Upper lobe of right lung (tissue), 1 donor: ENCODE measurements at regions not wholly inside any gene's neighbourhood (a gene's known extent, or its start where the extent isn't known, plus 50 kb on each side); places are given as distances from the start of the nearest gene placed in this dataset.
A peak's percentile ranks its signal among the peaks of the same experiment; 100 is the strongest.

Experiments used
- ATAC-seq: fragments of 200-7000 bp; cut with Tn5 transposase; one replicate; pipeline ENCODE4 v1.9.1; 2020; ENCODE audit warnings: mild to moderate bottlenecking, moderate library complexity
- DNase-seq: peaks from one replicate; pipeline ENCODE4 v3.0.0-alpha.2; 2020
- H3K27ac ChIP-seq: fragments of 200-600 bp; one replicate; pipeline ENCODE4 v1.8.0; 2022
- H3K27me3 ChIP-seq: fragments of 200-600 bp; one replicate; pipeline ENCODE4 v1.8.0; 2022; ENCODE audit warnings: mild to moderate bottlenecking
- H3K36me3 ChIP-seq: fragments of 200-600 bp; one replicate; pipeline ENCODE4 v1.8.0; 2022
- H3K4me1 ChIP-seq: fragments of 200-600 bp; one replicate; pipeline ENCODE4 v1.8.0; 2022
- H3K4me3 ChIP-seq: fragments of 200-600 bp; one replicate; pipeline ENCODE4 v1.8.0; 2022; ENCODE audit warnings: mild to moderate bottlenecking
- H3K9me3 ChIP-seq: fragments of 200-600 bp; one replicate; pipeline ENCODE4 v1.8.0; 2022
- intact Hi-C: fragments of 100-400 bp; cut with DNase I; formaldehyde crosslinking; loops from one replicate; pipeline ENCODE4 v1.11.0; 2022
- TF ChIP-seq, protein P1 (sequence below): fragments of 200-600 bp; IDR thresholded peaks from one replicate; pipeline ENCODE4 v1.8.0; 2022; ENCODE audit warnings: antibody characterized with exemption
- donor health status: DM: no; HTN: yes; CAD: no; lungs with severe emphysema.

DNA sequence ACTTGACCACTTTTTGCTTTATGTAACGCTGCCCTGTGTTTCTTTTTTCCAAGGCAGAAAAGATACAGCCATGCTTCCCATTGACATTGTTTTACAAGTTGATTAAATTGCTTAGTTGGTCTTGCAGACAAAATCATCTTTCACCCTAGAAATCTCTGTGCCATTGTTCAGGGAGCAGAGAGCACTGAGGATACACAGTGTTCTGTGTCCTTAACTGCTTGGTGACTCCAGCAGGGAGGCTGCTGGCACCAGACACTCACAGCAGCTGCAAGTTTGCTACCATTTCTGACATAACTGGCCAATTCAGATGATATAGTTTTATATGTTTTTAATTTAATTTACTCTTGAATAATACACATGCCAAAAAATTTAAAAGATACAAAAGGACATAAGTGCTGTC is 118.7 kb downstream of the RGS2 start:
- intact Hi-C loops = no loop called here
- no peak for ATAC-seq
- Histone ChIP-seq H3K36me3 (no peaks in the 10 kb centered on the region), H3K4me1 (no peaks in the 10 kb centered on the region), H3K27me3 (no peaks in the 10 kb centered on the region), H3K9me3 (no peaks in the 10 kb centered on the region), H3K4me3 (no peak overlapping the region), H3K27ac (no peak overlapping the region)
- TF ChIP-seq, protein P1, sequence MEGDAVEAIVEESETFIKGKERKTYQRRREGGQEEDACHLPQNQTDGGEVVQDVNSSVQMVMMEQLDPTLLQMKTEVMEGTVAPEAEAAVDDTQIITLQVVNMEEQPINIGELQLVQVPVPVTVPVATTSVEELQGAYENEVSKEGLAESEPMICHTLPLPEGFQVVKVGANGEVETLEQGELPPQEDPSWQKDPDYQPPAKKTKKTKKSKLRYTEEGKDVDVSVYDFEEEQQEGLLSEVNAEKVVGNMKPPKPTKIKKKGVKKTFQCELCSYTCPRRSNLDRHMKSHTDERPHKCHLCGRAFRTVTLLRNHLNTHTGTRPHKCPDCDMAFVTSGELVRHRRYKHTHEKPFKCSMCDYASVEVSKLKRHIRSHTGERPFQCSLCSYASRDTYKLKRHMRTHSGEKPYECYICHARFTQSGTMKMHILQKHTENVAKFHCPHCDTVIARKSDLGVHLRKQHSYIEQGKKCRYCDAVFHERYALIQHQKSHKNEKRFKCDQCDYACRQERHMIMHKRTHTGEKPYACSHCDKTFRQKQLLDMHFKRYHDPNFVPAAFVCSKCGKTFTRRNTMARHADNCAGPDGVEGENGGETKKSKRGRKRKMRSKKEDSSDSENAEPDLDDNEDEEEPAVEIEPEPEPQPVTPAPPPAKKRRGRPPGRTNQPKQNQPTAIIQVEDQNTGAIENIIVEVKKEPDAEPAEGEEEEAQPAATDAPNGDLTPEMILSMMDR = no peak
- DNase-seq = no peak

DNA sequence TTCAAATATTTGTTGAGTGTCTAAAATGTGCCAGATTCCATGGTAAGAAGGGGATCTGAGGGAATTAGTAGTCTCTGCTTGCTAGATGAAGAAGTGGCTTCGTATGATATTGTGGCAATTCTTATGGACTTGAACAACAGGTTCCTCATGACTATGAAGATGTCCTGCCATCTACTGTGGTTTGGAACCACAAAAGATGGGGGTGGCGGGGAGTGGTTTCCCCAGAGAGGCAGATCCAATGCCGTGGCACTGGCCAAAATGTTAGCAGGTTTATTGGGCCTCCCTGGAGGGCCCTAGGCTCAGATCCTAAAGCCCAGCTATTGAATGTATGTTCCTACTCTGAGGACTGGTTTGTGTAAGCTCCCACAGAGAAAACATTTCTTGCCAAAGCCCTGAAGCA is 120.8 kb downstream of the RGS2 start:
- intact Hi-C loops = no loop called here
- no peaks in the 10 kb centered on the region for H3K4me1 ChIP-seq
- H3K4me3 ChIP-seq = no peak overlapping the region
- no peak overlapping the region for H3K27ac ChIP-seq
- no peak for DNase-seq
- no peaks in the 10 kb centered on the region for H3K36me3 ChIP-seq
- no peaks in the 10 kb centered on the region for H3K9me3 ChIP-seq
- TF ChIP-seq, protein P1 = no peak
- peak; percentile 77 for ATAC-seq
- no peaks in the 10 kb centered on the region for H3K27me3 ChIP-seq

DNA sequence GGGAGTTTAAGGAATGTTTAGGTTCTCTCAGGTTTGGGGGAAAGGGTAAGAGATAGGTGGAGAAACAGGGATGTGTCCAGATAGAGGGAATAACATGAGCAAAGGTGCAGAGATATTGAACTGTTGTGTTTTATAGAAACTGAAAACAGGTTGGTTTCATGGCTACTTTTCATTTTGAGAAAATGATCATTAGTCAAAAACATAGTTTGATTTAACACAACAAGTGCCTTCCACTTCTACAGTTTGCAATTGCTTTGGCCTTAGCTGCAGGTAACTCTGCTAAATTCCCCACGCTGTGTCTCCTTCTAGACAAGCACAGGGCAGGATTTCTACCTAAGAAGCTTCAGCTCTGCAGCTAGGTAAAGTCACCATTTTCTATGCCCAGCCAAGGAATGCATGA is 124.9 kb downstream of the RGS2 start:
- Histone ChIP-seq H3K4me3 (no peak overlapping the region), H3K27ac (no peak overlapping the region), H3K9me3 (no peaks in the 10 kb centered on the region), H3K36me3 (no peaks in the 10 kb centered on the region), H3K27me3 (no peaks in the 10 kb centered on the region), H3K4me1 (no peaks in the 10 kb centered on the region)
- intact Hi-C loops = no loop called here
- no peak for DNase-seq
- TF ChIP-seq, protein P1 = no peak
- no peak for ATAC-seq

DNA sequence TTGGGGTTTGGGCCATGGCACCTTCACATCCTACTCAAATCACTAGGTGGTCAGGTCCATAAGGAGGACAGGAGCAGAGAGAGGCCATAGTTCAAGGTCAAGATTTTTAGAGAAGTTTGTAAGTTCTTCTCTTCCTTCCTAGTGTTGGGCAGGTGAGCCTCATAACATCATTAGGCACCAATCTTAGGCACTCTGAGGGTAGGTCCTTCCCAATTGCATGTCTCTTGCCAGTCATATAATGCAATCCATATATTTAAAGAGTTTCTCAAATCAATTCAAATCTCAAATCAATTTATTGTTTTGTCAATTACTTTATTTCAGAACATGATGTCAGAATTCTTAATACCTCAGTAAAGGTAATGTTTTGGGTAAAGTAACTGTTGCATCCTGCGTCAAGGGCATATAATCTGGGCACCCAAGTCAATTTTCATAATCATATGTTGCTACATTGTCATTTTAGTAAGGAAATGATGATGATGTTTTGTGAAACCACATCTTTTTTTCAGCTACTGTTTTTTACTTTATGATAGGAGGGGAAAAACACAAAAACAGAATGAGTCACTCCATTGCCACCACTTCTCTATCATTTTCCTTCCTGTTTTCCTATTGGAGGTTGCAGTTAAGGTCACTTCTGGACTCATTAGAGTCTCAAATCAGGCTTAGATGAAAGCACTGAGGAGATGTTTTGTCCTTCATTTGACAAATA is 122.7 kb downstream of the UCHL5 start:
- DNase-seq (no peak), ATAC-seq (peak; percentile 81)
- Histone ChIP-seq H3K4me1 (no peaks in the 10 kb centered on the region), H3K27me3 (no peaks in the 10 kb centered on the region), H3K9me3 (no peaks in the 10 kb centered on the region), H3K27ac (no peak overlapping the region), H3K36me3 (no peaks in the 10 kb centered on the region), H3K4me3 (no peak overlapping the region)
- intact Hi-C loops = no loop called here
- TF ChIP-seq, protein P1 = no peak

DNA sequence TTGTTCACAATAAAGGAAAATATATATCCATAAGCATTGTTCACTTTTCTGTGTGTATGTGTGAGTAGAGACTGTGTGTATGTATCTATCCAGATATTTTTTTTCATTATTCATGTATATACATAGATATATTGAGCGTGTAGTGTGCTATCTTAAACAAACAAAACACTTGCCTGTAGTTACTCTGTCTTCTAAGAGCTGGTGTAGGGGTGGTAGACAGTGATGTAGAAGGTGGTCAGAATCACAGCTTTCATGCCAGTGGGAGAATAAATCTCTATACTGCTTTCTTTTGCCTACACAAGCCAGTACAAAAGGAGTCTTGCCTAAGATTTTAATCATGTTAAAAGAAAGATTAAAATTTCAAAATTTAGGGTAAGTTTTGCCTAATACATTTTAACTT is 122.0 kb downstream of the UCHL5 start:
- Histone ChIP-seq H3K27me3 (no peaks in the 10 kb centered on the region), H3K4me1 (no peaks in the 10 kb centered on the region), H3K36me3 (no peaks in the 10 kb centered on the region), H3K4me3 (no peak overlapping the region), H3K9me3 (no peaks in the 10 kb centered on the region), H3K27ac (no peak overlapping the region)
- TF ChIP-seq, protein P1 = no peak
- DNase-seq (no peak), ATAC-seq (no peak)
- intact Hi-C loops = no loop called here

DNA sequence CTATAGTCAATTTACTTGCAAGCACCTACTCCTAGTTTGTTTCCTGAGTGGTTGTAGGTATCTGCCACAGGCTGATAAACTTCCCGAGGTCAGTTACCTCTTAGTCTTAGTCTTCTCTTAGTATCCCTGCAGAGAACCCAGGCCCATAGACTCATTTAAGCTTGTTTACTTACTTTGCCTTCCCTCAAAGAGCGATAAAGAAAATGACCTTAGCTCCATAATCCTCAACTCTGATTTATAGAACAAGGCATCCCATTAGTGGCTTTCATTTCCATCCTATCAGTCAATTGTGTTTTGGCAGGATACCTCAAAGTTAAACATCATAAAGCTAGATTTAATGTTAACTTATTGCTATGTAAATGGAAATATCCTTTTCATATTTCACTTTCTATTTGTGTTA is 119.7 kb downstream of the UCHL5 start:
- ATAC-seq (no peak), DNase-seq (no peak)
- no peak overlapping the region for H3K27ac ChIP-seq
- no peaks in the 10 kb centered on the region for H3K9me3 ChIP-seq
- intact Hi-C loops = no loop called here
- no peak overlapping the region for H3K4me3 ChIP-seq
- TF ChIP-seq, protein P1 = no peak
- no peaks in the 10 kb centered on the region for H3K4me1 ChIP-seq
- no peaks in the 10 kb centered on the region for H3K36me3 ChIP-seq
- H3K27me3 ChIP-seq = no peaks in the 10 kb centered on the region
